Stimulated activated CD8-positive, alpha-beta memory T cell treated with anti-CD3 and anti-CD28 coated beads, Interleukin-15, amount 100 ng/mL, for 1 hour (primary cell): ENCODE measurements at regions not wholly inside any gene's neighbourhood (a gene's known extent, or its start where the extent isn't known, plus 50 kb on each side); places are given as distances from the start of the nearest gene placed in this dataset.
"Not testable (repeated sequence)": the region's sequence is repeated elsewhere in the genome, so short reads cannot be mapped to it uniquely, and the experiment has no call there.

Source experiments
- DNase-seq: peaks from one replicate; pipeline ENCODE4 v3.0.0-alpha.2; 2020; ENCODE audit warnings: low read depth

GRCh38 chr4:57875829-57876392 is 765.7 kb upstream of the IGFBP7 start:
- no peak for DNase-seq

- no peak for DNase-seq
These were observed 756.4 kb upstream of the IGFBP7 start for GRCh38 chr4:57866468-57867171.

- DNase-seq = no peak
These were observed 755.1 kb upstream of the IGFBP7 start for GRCh38 chr4:57865264-57865663.

GRCh38 chr4:57854748-57855147 is 744.6 kb upstream of the IGFBP7 start:
- no peak for DNase-seq

GRCh38 chr4:57850141-57850540 is 740.0 kb upstream of the IGFBP7 start:
- DNase-seq = no peak

- DNase-seq = no peak
These were observed 721.9 kb upstream of the IGFBP7 start for GRCh38 chr4:57832083-57832482.

- no peak for DNase-seq
These were observed 679.5 kb upstream of the IGFBP7 start for GRCh38 chr4:57789666-57790065.

GRCh38 chr4:57777876-57778275 is 667.7 kb upstream of the IGFBP7 start:
- DNase-seq = no peak

- no peak for DNase-seq
These were observed 664.5 kb upstream of the IGFBP7 start for GRCh38 chr4:57774681-57775080.

GRCh38 chr4:57774171-57774570 is 664.0 kb upstream of the IGFBP7 start:
- no peak for DNase-seq

- DNase-seq = no peak
These were observed 656.2 kb upstream of the IGFBP7 start for GRCh38 chr4:57766341-57766740.

GRCh38 chr4:57764856-57765255 is 654.7 kb upstream of the IGFBP7 start:
- DNase-seq = no peak

GRCh38 chr4:57763070-57763469 is 652.9 kb upstream of the IGFBP7 start:
- no peak for DNase-seq

- DNase-seq = no peak
These were observed 630.5 kb upstream of the IGFBP7 start for GRCh38 chr4:57740625-57741190.

- DNase-seq = no peak
These were observed 626.6 kb upstream of the IGFBP7 start for GRCh38 chr4:57736781-57737180.

GRCh38 chr4:57734104-57734670 is 624.0 kb upstream of the IGFBP7 start:
- DNase-seq = no peak

GRCh38 chr4:57729775-57730570 is 619.8 kb upstream of the IGFBP7 start:
- not testable (repeated sequence) for DNase-seq

GRCh38 chr4:57726154-57726553 is 616.0 kb upstream of the IGFBP7 start:
- DNase-seq = no peak

GRCh38 chr4:57719456-57719855 is 609.3 kb upstream of the IGFBP7 start:
- no peak for DNase-seq

- DNase-seq = not testable (repeated sequence)
These were observed 604.1 kb upstream of the IGFBP7 start for GRCh38 chr4:57714313-57714712.

- DNase-seq = no peak
These were observed 599.9 kb upstream of the IGFBP7 start for GRCh38 chr4:57710053-57710452.

GRCh38 chr4:57691370-57691769 is 581.2 kb upstream of the IGFBP7 start:
- no peak for DNase-seq
